ENCODE measurements at regions not wholly inside any gene's neighbourhood (a gene's known extent, or its start where the extent isn't known, plus 50 kb on each side); places are given as distances from the start of the nearest gene placed in this dataset.
A peak's percentile ranks its signal among the peaks of the same experiment; 100 is the strongest.
"Not testable (repeated sequence)": the region's sequence is repeated elsewhere in the genome, so short reads cannot be mapped to it uniquely, and the experiment has no call there.

- no peaks in the 10 kb centered on the region for H3K9me1 ChIP-seq (ENCODE audit: control insufficient read depth, extremely low read depth, insufficient read depth, low read length)
- H3K4me1 ChIP-seq (ENCODE audit: control insufficient read depth, extremely low read depth, insufficient read depth, low read length), result peaks cover 42% of the 10 kb centered on the region
- H3K9me3 ChIP-seq (ENCODE audit: control insufficient read depth, low read depth, low read length), result no peaks in the 10 kb centered on the region
- no peaks in the 10 kb centered on the region for H3K79me2 ChIP-seq (ENCODE audit: control insufficient read depth, insufficient read depth, low read length)
- FAIRE-seq (peak; percentile 82), DNase-seq (ENCODE audit: low read depth, low spot score) (peak; percentile 71)
- H2AFZ ChIP-seq (ENCODE audit: control insufficient read depth, low read length), result no peak overlapping the region
- no peak for TF ChIP-seq CTCF (optimal IDR thresholded peaks at IDR 0.05 in 1 of 3, IDR thresholded peaks at IDR 0.05 in 1 of 3, conservative IDR thresholded peaks at IDR 0.05 in 1 of 3; ENCODE audit: extremely low read depth in 1 of 3, insufficient read depth in 2 of 3, low read length in 3 of 3)
- TF ChIP-seq EZH2 (IDR thresholded peaks at IDR 0.05; ENCODE audit: low read length), result no peak
- H3K4me2 ChIP-seq (ENCODE audit: control insufficient read depth, extremely low read depth, insufficient read depth, low read depth, low read length), result peak overlapping the region; percentile 65
- H3K36me3 ChIP-seq (ENCODE audit: control insufficient read depth in 2 of 2, extremely low read depth in 1 of 2, insufficient read depth in 2 of 2, low read length in 2 of 2), result no peaks in the 10 kb centered on the region
- dilution Hi-C loops (cut with MboI; ENCODE audit: extremely low pct_ligation_motif_present, low sequenced_read_pairs), result no loop called here
- H3K27ac ChIP-seq (ENCODE audit: control insufficient read depth, insufficient read depth, low read length), result peak overlapping the region; percentile 39
- H3K27me3 ChIP-seq (ENCODE audit: control insufficient read depth, extremely low read depth, insufficient read depth, low read length), result no peaks in the 10 kb centered on the region
- no peak overlapping the region for H3K9ac ChIP-seq (ENCODE audit: control insufficient read depth, extremely low read depth, insufficient read depth, low read length)
- H4K20me1 ChIP-seq (ENCODE audit: control insufficient read depth, extremely low read depth, insufficient read depth, low read length), result no peaks in the 10 kb centered on the region
- H3K4me3 ChIP-seq (ENCODE audit: control insufficient read depth in 2 of 3, extremely low read depth in 1 of 3, insufficient read depth in 2 of 3, low read depth in 1 of 3, low read length in 3 of 3), result no peak overlapping the region
Observed at GRCh38 chr13:39836038-39836437, 180.6 kb downstream of the COG6 start.

- dilution Hi-C loops (cut with MboI; ENCODE audit: extremely low pct_ligation_motif_present, low sequenced_read_pairs); H3K36me3 ChIP-seq (ENCODE audit: control insufficient read depth in 2 of 2, extremely low read depth in 1 of 2, insufficient read depth in 2 of 2, low read length in 2 of 2); DNase-seq (ENCODE audit: low read depth, low spot score): not testable (repeated sequence)
Observed at GRCh38 chr13:39837866-39838265, 182.4 kb downstream of the COG6 start.

GRCh38 chr13:39840201-39840600 lies 184.7 kb downstream of the COG6 start:
- Histone ChIP-seq H2AFZ (ENCODE audit: control insufficient read depth, low read length) (no peak overlapping the region), H4K20me1 (ENCODE audit: control insufficient read depth, extremely low read depth, insufficient read depth, low read length) (no peaks in the 10 kb centered on the region), H3K4me1 (ENCODE audit: control insufficient read depth, extremely low read depth, insufficient read depth, low read length) (peaks cover 26% of the 10 kb centered on the region), H3K27me3 (ENCODE audit: control insufficient read depth, extremely low read depth, insufficient read depth, low read length) (no peaks in the 10 kb centered on the region), H3K27ac (ENCODE audit: control insufficient read depth, insufficient read depth, low read length) (no peak overlapping the region), H3K9me3 (ENCODE audit: control insufficient read depth, low read depth, low read length) (no peaks in the 10 kb centered on the region), H3K4me2 (ENCODE audit: control insufficient read depth, extremely low read depth, insufficient read depth, low read depth, low read length) (no peak overlapping the region), H3K36me3 (ENCODE audit: control insufficient read depth in 2 of 2, extremely low read depth in 1 of 2, insufficient read depth in 2 of 2, low read length in 2 of 2) (no peaks in the 10 kb centered on the region), H3K79me2 (ENCODE audit: control insufficient read depth, insufficient read depth, low read length) (no peaks in the 10 kb centered on the region), H3K9me1 (ENCODE audit: control insufficient read depth, extremely low read depth, insufficient read depth, low read length) (no peaks in the 10 kb centered on the region), H3K9ac (ENCODE audit: control insufficient read depth, extremely low read depth, insufficient read depth, low read length) (no peak overlapping the region), H3K4me3 (ENCODE audit: control insufficient read depth in 2 of 3, extremely low read depth in 1 of 3, insufficient read depth in 2 of 3, low read depth in 1 of 3, low read length in 3 of 3) (no peak overlapping the region)
- dilution Hi-C loops (cut with MboI; ENCODE audit: extremely low pct_ligation_motif_present, low sequenced_read_pairs), result no loop called here
- FAIRE-seq, result no peak
- TF ChIP-seq CTCF (optimal IDR thresholded peaks at IDR 0.05 in 1 of 3, IDR thresholded peaks at IDR 0.05 in 1 of 3, conservative IDR thresholded peaks at IDR 0.05 in 1 of 3; ENCODE audit: extremely low read depth in 1 of 3, insufficient read depth in 2 of 3, low read length in 3 of 3), result no peak
- TF ChIP-seq EZH2 (IDR thresholded peaks at IDR 0.05; ENCODE audit: low read length), result no peak
- DNase-seq (ENCODE audit: low read depth, low spot score), result no peak

More at GRCh38 chr13:39837866-39838265, 182.4 kb downstream of the COG6 start:
- not testable (repeated sequence) for H3K27ac ChIP-seq (ENCODE audit: control insufficient read depth, insufficient read depth, low read length); H3K9me3 ChIP-seq (ENCODE audit: control insufficient read depth, low read depth, low read length); H3K4me3 ChIP-seq (ENCODE audit: control insufficient read depth in 2 of 3, extremely low read depth in 1 of 3, insufficient read depth in 2 of 3, low read depth in 1 of 3, low read length in 3 of 3); H3K27me3 ChIP-seq (ENCODE audit: control insufficient read depth, extremely low read depth, insufficient read depth, low read length); H3K79me2 ChIP-seq (ENCODE audit: control insufficient read depth, insufficient read depth, low read length); H4K20me1 ChIP-seq (ENCODE audit: control insufficient read depth, extremely low read depth, insufficient read depth, low read length); FAIRE-seq; H3K4me2 ChIP-seq (ENCODE audit: control insufficient read depth, extremely low read depth, insufficient read depth, low read depth, low read length); H3K9me1 ChIP-seq (ENCODE audit: control insufficient read depth, extremely low read depth, insufficient read depth, low read length); H3K9ac ChIP-seq (ENCODE audit: control insufficient read depth, extremely low read depth, insufficient read depth, low read length); H2AFZ ChIP-seq (ENCODE audit: control insufficient read depth, low read length)
- peaks cover 29% of the 10 kb centered on the region for H3K4me1 ChIP-seq (ENCODE audit: control insufficient read depth, extremely low read depth, insufficient read depth, low read length)

Measured in keratinocyte (primary cell).